ENCODE measurements at regions not wholly inside any gene's neighbourhood (a gene's known extent, or its start where the extent isn't known, plus 50 kb on each side); places are given as distances from the start of the nearest gene placed in this dataset.

DNA sequence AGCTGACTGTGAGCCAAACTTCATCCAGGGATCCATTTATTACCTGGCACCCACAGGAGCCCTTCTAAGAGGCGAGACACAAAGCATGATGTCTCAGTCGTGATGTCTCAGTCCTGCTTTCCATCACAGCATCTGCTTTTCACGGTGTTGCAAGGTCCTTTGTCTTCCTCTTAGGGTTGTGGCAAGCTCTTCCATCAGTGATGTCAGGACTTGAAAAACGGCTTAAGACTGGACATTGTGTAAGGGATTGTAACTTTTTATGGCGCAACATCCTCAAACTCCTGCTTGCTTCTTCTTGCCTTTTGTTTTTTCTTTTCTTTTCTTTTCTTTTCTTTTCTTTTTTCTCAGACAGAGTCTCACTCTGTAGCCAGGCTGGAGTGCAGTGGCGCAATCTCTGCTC, 586.5 kb upstream of the TMEM132C start:
- ATAC-seq, result no peak
- intact Hi-C loops (cut with micrococcal nuclease), result no loop called here
- no peaks in the 10 kb centered on the region for H3K79me2 ChIP-seq (ENCODE audit: low read length)

DNA sequence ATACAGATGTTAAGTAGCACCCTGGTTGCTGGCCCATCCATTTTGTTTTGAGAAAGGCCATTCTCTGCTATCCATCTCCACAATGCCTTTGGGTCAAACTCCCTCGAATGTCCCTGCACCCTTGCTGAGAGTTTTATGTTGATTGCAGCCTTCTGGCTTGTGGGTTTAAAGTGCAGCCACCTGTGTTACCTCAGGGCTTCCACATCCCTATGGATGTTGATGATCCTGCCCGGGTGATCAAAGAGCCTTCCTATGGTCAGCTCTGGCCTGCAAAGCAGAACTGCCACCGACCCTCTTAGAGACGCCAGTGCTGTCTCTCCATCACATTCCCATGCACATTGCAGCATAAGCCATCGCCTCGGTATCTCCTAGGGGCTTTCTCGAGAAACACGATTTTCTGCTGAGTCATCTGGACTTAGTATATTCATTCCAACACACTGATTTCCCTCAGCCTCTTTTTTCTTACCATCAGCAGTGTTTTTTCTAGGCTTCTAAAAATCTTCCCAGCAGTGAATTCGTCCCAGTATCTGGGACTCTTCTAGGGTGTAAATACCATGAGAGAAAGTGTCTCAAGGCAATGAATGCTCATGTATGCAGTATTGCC, 585.7 kb upstream of the TMEM132C start:
- Histone ChIP-seq H3K4me1 (ENCODE audit: insufficient read depth, low read length) (peaks cover 6% of the 10 kb centered on the region; the same call in 1 of the 2 replicates), H2AFZ (ENCODE audit: low read length) (no peak overlapping the region; the same call in 1 of the 2 replicates), H3K36me3 (ENCODE audit: low read depth, low read length) (no peaks in the 10 kb centered on the region), H3K27ac (ENCODE audit: low read length) (no peak overlapping the region), H3K4me2 (ENCODE audit: low read length) (no peak overlapping the region), H3K27me3 (ENCODE audit: low read length) (peaks cover 33% of the 10 kb centered on the region), H3K4me3 (ENCODE audit: low read length) (no peak overlapping the region), H3K9me3 (ENCODE audit: low read length) (no peaks in the 10 kb centered on the region), H3F3A (ENCODE audit: low read length, unreplicated experiment) (no peaks in the 10 kb centered on the region), H3K9ac (ENCODE audit: low read length) (no peak overlapping the region), H4K20me1 (ENCODE audit: low read length) (no peaks in the 10 kb centered on the region), H3K9me2 (replicated peaks; ENCODE audit: low read length) (no peaks in the 10 kb centered on the region), H3K79me2 (ENCODE audit: low read length) (no peaks in the 10 kb centered on the region)
- DNase-seq, result no peak
- intact Hi-C loops (cut with micrococcal nuclease), result no loop called here
- ChIA-PET CTCF (no interaction called here), POLR2A (ENCODE audit: unreplicated experiment) (no interaction called here)
- TF ChIP-seq EZH2 (IDR thresholded peaks at IDR 0.05; ENCODE audit: low read length, unreplicated experiment) (no peak), EZH2phosphoT487 (IDR thresholded peaks at IDR 0.05; ENCODE audit: borderline replicate concordance, low read length) (no peak)
- ATAC-seq, result no peak
- BruUV-seq (replicated peaks), result no TSS peak

More for the DNA sequence above, 586.5 kb upstream of the TMEM132C start:
- H3K36me3 ChIP-seq (ENCODE audit: low read depth, low read length), result no peaks in the 10 kb centered on the region
- H3K27me3 ChIP-seq (ENCODE audit: low read length), result peaks cover 26% of the 10 kb centered on the region
- no peak for DNase-seq
- H3K9me2 ChIP-seq (replicated peaks; ENCODE audit: low read length), result no peaks in the 10 kb centered on the region
- H3F3A ChIP-seq (ENCODE audit: low read length, unreplicated experiment), result no peaks in the 10 kb centered on the region
- peaks cover 6% of the 10 kb centered on the region; the same call in 1 of the 2 replicates for H3K4me1 ChIP-seq (ENCODE audit: insufficient read depth, low read length)
- no peaks in the 10 kb centered on the region for H4K20me1 ChIP-seq (ENCODE audit: low read length)
- no peak overlapping the region for H3K27ac ChIP-seq (ENCODE audit: low read length)
- H3K4me2 ChIP-seq (ENCODE audit: low read length), result no peak overlapping the region
- BruUV-seq (replicated peaks), result no TSS peak
- CTCF ChIA-PET, result no interaction called here
- TF ChIP-seq EZH2phosphoT487 (IDR thresholded peaks at IDR 0.05; ENCODE audit: borderline replicate concordance, low read length) (no peak), EZH2 (IDR thresholded peaks at IDR 0.05; ENCODE audit: low read length, unreplicated experiment) (no peak)
- TF ChIP-seq, protein P1, sequence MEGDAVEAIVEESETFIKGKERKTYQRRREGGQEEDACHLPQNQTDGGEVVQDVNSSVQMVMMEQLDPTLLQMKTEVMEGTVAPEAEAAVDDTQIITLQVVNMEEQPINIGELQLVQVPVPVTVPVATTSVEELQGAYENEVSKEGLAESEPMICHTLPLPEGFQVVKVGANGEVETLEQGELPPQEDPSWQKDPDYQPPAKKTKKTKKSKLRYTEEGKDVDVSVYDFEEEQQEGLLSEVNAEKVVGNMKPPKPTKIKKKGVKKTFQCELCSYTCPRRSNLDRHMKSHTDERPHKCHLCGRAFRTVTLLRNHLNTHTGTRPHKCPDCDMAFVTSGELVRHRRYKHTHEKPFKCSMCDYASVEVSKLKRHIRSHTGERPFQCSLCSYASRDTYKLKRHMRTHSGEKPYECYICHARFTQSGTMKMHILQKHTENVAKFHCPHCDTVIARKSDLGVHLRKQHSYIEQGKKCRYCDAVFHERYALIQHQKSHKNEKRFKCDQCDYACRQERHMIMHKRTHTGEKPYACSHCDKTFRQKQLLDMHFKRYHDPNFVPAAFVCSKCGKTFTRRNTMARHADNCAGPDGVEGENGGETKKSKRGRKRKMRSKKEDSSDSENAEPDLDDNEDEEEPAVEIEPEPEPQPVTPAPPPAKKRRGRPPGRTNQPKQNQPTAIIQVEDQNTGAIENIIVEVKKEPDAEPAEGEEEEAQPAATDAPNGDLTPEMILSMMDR (conservative IDR thresholded peaks at IDR 0.05; ENCODE audit: low read depth, low read length), result no peak
- no peak overlapping the region for H3K4me3 ChIP-seq (ENCODE audit: low read length)
- no peak overlapping the region for H2AFZ ChIP-seq (ENCODE audit: low read length)
- POLR2A ChIA-PET (ENCODE audit: unreplicated experiment), result no interaction called here
- no peak overlapping the region for H3K9ac ChIP-seq (ENCODE audit: low read length)
- no peaks in the 10 kb centered on the region for H3K9me3 ChIP-seq (ENCODE audit: low read length)

DNA sequence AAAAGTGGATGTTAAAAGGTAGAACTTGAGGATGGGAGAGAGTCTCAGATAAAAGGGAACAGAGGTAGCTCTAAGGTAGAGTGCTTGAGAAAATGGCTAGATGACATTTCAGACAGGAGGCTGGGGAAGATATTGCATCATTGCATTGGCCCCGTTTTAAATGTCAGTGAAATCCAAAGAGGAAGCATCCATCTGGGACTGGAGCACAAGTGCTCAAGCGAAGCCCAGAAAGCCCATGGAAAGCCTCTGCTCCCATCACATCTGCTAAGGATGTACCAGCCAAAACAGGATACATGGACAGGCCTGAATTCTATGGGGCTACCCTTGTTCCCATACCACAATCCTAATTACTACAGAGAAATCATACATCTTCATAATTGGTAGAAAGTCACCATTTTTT, 581.5 kb upstream of the TMEM132C start:
- Histone ChIP-seq H4K20me1 (ENCODE audit: low read length) (no peaks in the 10 kb centered on the region), H3K79me2 (ENCODE audit: low read length) (no peaks in the 10 kb centered on the region), H3K36me3 (ENCODE audit: low read depth, low read length) (no peaks in the 10 kb centered on the region), H3K4me1 (ENCODE audit: insufficient read depth, low read length) (0 out of 2 replicates have a peak, but pooled peaks cover 5% of the 10 kb centered on the region), H3K27me3 (ENCODE audit: low read length) (peaks cover 42% of the 10 kb centered on the region), H3F3A (ENCODE audit: low read length, unreplicated experiment) (no peaks in the 10 kb centered on the region), H3K4me2 (ENCODE audit: low read length) (no peak overlapping the region), H3K9ac (ENCODE audit: low read length) (no peak overlapping the region), H3K4me3 (ENCODE audit: low read length) (no peak overlapping the region), H3K9me3 (ENCODE audit: low read length) (no peaks in the 10 kb centered on the region), H3K27ac (ENCODE audit: low read length) (no peak overlapping the region), H2AFZ (ENCODE audit: low read length) (no peak overlapping the region), H3K9me2 (replicated peaks; ENCODE audit: low read length) (no peaks in the 10 kb centered on the region)
- DNase-seq (no peak), ATAC-seq (no peak)
- intact Hi-C loops (cut with micrococcal nuclease), result no loop called here
- CTCF ChIA-PET, result no interaction called here
- no TSS peak for BruUV-seq (replicated peaks)
- POLR2A ChIA-PET (ENCODE audit: unreplicated experiment), result no interaction called here
- TF ChIP-seq EZH2 (IDR thresholded peaks at IDR 0.05; ENCODE audit: low read length, unreplicated experiment) (no peak), EZH2phosphoT487 (IDR thresholded peaks at IDR 0.05; ENCODE audit: borderline replicate concordance, low read length) (no peak)
- TF ChIP-seq, protein P1 (conservative IDR thresholded peaks at IDR 0.05; ENCODE audit: low read depth, low read length), result no peak

All from PC-3 (cell line).